HG03378 (cell line): ENCODE measurements at regions not wholly inside any gene's neighbourhood (a gene's known extent, or its start where the extent isn't known, plus 50 kb on each side); places are given as distances from the start of the nearest gene placed in this dataset.
A peak's percentile ranks its signal among the peaks of the same experiment; 100 is the strongest.

ENCODE experiments used
- ATAC-seq: cut with Tn5 transposase; IDR thresholded peaks from one replicate; pipeline ENCODE4 v1.9.1; 2021; ENCODE audit warnings: mild to moderate bottlenecking, moderate library complexity; ENCODE audit not compliant: unreplicated experiment

- no peak for ATAC-seq
These were observed 232.0 kb upstream of the PARD3B start for GRCh38 chr2:204313256-204313655.

DNA sequence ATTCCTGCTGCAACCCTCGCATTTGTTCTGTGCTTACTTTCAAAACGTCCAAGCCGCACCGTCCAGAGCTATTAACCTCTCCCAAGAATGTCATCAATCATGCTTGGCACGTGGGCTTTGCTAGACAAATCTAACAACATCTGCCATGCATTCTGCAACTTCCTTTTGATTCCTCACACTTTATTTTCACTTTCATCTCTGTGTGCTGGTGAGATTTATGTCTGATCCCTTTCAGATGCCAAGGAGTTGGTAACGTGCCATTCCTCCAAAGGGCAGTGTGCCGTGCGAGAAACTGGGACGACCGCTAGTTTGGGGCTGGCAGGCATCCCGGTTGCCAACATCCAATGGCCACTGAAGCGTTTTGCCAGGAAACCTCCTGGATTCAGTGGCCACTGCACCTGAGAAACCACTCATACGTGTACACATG lies 230.0 kb upstream of the PARD3B start:
- ATAC-seq, result no peak

DNA sequence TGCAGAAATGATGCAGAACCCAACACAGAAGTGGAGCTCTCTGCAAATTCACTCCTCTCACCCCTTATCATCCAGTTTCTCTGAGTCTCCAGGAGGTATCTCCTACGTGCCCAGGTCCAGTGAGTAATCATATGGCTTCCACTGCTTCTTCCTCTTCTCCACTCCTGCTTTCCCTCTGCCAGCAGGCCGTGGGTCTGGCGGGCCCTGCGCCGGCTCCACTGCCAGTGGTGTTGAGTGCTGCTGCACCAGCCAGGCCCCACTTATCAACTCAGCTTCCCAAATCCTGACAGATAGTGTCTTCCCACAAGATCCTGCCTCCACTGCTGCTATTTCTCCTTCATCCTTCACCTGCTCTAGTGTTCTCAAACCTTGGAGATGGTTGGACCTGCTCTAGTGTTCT lies 227.6 kb upstream of the PARD3B start:
- no peak for ATAC-seq

DNA sequence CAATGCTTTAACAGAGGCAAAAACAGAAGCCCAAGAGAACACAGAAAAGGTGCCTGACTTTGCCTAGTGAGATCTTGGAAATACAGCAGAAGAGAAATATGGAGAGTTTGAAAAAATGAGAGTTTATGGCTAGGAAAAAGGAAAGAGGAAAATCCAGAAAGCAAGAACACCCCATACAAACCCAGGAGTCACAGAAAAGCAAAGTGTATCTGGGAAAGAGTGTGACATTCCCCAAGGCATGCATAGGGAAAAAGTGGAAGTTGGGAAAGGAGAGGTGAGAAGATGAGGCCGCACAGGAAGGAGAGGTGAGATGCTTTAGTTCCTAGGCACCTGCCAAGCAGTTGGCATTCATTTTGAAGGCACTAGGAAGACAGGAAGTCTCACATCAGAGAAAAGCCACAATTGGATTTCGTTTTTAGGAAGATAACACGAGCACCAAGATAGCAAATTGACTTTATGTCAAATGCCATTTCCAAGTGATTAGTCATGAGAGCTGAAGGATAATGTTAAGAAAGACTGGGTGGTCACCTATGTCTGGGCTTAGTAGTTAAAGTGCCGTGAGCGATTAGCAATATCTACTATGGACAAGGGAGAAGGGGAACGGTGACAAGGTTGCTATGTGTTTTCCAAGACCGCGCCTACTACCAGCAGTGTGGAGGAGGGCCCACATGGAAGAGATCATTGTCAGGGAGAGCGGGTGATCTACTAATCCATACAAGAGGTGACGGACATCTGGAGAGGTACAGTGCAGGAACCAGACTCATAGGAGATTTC lies 224.1 kb upstream of the PARD3B start:
- ATAC-seq, result no peak

DNA sequence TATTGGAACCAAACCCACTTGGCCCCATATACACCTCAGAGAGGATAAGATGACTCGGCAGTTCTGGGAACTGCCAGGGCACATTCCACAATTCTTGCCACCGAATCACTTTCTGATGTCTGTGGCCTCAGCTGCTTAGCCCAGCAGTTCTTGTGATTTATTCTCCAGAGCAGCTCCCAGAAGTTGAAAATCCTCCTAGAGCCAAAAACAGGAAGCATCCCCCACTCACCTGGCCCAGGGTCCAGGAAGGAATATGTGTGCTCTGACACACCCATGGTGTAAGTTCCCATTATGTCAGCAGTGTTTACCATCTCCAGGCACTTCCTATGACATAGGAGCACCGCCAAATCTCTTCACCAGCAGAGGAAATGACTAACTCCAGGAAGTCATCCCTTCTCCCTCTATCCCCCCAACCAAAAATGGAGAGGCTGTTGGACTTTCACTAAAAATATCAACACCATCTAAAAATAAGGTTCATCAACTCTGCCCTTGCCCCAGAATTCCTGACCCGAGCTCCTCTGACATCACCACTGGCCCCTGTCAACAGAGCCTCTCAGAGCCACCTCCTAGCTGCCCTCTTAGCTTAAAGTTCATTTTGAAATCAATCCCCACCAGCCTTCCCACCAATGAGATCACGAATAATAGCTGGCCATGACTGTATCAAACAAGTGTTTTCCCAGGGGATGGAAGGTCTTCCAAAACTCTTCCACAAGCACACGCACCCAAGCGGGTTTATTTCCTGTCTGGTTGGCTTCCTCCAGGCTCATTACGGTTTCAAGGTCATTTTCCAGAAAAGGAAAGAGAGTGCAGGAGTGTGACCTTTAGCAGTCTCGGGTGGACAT lies 223.1 kb upstream of the PARD3B start:
- no peak for ATAC-seq

DNA sequence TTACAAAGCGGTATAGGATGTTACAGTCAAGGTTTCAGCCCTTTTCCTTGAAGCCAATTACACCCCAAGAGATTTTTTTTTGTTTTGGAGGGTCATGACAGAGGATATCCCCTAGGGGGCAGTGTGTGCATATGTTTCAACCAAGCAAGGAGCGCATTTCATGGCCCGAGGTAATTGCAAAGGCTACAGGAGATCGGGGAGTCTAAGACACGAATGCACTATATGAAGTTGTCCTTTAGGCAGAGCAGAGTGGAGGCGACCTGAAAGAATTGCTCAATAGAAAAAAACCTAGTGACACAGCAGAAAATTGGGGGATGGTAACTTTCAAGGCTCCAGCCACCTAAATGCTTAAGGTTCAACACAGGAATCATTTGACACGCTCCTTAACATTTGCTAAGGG lies 219.8 kb upstream of the PARD3B start:
- ATAC-seq, result peak; percentile 91

DNA sequence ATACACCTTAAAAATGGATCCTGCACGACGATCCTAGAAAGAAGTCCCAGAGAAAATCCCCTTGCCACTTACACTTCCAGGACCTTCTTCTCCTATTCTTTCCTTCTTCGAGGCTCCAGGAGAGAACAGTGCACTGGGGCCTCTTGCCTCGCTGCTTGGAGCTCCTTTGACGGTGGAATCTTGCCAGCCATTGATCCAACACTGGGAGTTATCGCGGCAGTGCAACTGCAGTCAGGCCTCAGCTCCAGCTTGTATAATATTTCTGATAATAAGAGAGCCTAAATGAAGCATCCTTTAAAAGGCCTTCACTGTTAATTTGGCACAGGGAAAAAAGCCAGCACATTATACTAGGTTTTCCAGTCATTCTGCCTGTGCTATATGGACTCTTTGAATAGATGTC lies 216.9 kb upstream of the PARD3B start:
- ATAC-seq, result no peak

DNA sequence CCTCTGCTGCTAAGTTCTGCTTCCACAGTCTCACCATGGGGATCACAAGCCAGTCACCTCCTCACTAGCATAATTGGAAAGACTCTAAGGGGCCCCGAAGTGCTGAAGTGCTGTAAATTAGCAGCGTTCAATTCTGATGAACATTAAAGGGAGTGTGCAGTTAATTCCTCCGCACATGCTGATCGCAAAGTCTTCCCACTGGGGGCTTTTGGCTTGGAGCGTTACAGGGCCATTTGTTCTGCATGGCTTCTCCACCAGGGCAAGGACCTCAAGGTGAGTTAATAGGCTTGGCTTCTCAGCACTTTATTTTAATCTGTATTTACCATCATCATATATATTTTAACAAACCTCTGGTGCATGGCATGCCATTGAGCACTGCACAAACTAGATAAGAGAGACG lies 216.3 kb upstream of the PARD3B start:
- no peak for ATAC-seq

DNA sequence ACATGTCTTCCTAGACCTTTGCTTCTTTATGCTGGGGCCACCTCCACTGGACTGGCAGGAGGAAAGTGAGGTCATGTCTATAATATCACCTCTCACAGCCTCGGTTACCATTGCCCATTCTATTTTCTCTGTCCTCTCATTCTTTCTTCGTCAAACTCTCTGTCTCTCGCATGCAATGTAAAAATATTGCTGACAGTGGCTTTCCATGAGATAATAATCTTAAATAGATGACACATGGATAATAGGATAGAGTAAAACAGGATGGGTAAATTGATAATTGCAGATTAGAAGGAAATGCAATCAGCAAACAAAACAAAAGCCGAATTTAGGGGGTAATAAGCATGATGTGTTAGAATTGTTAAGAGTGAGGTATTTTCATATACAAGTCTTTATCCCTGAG lies 215.7 kb upstream of the PARD3B start:
- ATAC-seq, result no peak

GRCh38 chr2:204331180-204331579 lies 214.1 kb upstream of the PARD3B start:
- no peak for ATAC-seq

DNA sequence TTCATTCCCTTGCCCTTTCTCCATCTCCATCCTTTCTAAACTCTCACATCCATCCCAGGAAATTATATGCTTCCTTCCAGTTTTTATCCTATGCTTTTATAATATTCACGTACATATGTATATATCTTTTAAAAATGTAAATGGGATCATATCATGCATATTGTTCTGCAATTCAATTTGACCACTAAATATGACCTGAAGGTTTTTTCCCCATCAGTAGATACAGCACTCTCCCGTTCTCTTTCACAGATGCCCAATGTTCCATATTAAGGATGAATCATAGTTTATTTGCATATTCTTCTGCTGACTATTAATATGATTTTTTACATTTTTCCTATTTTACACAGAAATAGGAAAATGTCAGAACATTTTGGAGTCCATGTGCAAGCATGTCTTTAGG lies 213.3 kb upstream of the PARD3B start:
- ATAC-seq, result no peak

- ATAC-seq, result no peak
These were observed 212.6 kb upstream of the PARD3B start for GRCh38 chr2:204332706-204333105.

DNA sequence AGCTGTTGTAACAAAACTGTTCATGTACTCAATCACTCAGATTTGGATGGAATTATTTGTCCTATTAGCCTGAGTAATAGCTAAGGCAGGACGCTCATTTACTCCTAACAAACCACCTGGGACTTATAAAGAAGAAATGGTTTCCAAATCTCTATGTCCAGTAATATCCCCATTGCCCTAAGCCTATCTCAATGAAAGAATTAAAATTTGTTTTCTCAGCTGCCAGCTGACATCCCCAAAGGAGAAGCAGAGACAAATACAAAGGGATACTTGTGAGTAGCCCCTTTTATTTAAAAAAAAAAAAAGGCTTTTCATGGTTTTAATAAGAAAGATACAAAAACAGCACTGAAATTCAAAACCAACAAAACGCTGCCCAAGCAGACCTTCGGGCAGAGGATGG lies 211.4 kb upstream of the PARD3B start:
- no peak for ATAC-seq

DNA sequence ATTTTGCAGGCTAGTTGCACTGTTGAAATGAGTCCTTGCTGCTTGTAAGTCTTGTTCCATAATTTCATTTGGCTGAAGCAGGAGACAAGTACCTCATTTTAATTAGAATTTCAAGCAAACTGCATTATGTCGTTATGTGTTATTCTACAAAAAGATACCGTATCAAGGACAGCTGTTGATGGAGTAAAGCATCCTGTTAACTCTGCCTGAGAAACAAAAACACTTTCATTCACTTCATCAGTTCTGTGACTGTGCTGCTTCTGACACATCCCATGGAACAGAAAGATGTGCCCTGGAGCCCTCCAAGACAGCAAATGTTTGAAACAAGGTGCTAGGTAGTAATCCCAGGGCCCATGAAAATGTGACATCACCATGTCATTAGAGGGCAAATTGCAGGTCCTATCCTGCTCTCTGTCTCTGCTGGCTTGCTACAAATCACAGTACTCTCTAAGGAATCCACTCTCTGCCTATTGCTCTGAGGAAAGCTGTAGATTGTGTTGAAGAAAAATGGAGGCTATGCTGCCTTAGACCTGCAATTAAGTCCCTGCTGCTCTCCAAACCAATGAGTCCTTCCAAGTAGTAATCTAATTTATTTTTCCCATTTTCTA lies 209.7 kb upstream of the PARD3B start:
- ATAC-seq, result no peak

- ATAC-seq, result no peak
These were observed 209.0 kb upstream of the PARD3B start for GRCh38 chr2:204336153-204336744.

GRCh38 chr2:204337638-204338037 lies 207.6 kb upstream of the PARD3B start:
- no peak for ATAC-seq

DNA sequence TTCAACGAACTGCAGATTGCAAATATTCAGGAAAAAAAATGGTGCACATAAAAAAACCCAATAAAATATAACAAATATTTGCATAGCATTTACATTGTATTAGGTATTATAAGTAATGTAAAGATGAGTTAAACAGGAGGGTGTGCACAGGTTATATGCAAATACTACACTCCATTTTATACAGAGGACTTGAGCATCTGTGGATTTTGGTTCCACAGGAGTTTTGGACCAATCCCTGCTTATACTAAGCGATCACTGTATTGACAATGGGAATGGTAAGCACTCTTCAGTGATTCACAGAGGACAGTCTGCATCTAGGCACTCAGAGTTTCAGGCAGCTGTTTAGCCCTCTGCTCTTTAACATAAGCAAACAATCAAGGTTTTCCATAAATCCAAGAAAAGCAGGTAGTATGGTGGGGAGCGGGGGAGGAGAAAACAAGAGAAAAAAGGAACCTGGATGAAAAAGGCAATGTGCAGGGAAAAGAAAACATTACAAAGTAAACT lies 206.0 kb upstream of the PARD3B start:
- ATAC-seq, result no peak

- ATAC-seq, result no peak
These were observed 204.8 kb upstream of the PARD3B start for GRCh38 chr2:204340511-204340910.

- no peak for ATAC-seq
These were observed 203.4 kb upstream of the PARD3B start for GRCh38 chr2:204341887-204342276.

GRCh38 chr2:204343685-204344084 lies 201.6 kb upstream of the PARD3B start:
- no peak for ATAC-seq

DNA sequence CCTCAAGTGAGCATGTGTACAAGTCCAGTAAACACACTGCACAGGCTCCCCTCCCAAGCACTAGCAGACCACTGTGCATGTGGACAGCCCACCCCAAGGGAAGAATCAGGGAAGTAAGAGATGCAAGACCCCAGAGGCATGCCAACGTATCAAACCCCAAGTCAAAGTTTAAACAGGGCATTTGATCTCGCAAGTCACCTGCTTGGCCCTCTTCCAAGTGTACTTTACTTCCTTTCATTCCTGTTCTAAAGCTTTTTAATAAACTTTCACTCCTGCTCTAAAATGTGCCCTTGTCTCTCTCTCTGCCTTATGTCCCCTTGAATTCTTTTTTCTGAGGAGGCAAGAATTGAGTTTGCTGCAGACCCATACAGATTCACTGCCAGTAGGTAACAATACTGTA lies 201.2 kb upstream of the PARD3B start:
- ATAC-seq, result no peak
